ENCODE measurements at regions not wholly inside any gene's neighbourhood (a gene's known extent, or its start where the extent isn't known, plus 50 kb on each side); places are given as distances from the start of the nearest gene placed in this dataset.

- TF ChIP-seq CTCF (conservative IDR thresholded peaks at IDR 0.05) (no peak), EZH2 (IDR thresholded peaks at IDR 0.05; ENCODE audit: low read depth) (no peak)
These were observed 604.4 kb downstream of the CCDC171 start for GRCh38 chr9:16157216-16157615.
